HG03439 (cell line): ENCODE measurements at regions not wholly inside any gene's neighbourhood (a gene's known extent, or its start where the extent isn't known, plus 50 kb on each side); places are given as distances from the start of the nearest gene placed in this dataset.

ENCODE experiments used
- ATAC-seq: cut with Tn5 transposase; IDR thresholded peaks from one replicate; pipeline ENCODE4 v1.9.1; 2021; ENCODE audit warnings: mild to moderate bottlenecking, moderate library complexity; ENCODE audit not compliant: unreplicated experiment

DNA sequence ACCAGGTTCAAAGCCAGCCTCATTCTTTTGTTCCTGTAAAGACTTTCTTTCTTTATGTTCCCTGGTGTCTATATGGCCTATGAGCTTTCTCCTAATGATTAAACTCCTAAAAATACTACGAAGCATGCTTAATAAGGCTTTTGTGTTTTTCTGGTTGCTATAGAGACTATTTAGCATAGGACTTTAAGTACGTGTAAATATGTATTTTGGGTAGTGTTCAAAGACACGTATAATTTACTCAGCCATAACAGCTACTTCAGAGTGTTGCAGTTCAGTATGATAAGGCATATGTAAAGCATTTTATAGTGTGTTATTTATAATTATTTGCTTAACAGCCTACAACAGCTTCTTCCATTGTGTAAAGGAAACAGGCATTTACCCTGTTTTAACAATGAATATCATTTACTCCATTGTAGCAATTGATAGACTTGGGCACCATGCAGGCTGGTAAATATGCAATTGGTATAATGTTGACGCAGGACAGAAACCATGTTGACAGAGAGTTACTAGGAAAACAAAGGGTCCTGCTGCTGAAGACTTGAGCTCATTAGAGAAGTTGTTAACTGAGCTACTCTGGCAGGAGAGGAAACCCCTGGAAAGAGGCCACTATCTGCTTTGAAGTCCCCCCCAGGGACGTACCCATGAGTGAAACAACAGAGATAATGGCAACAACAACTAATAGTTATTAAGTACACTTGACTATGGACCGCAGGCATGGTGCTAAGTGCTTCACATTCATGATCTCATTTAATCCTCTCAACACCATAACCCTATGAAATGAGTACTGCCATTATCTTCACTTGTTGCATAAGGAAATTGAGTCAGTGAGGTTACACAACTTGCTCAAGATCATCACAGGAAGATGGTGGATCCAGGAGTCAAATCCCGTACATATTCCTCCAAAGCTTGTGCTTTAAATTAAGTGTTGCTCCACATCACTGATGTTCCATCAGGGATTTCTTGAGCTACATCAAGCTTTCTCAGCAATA lies 342.2 kb upstream of the DYNLRB2 start:
- ATAC-seq: no peak

- no peak for ATAC-seq
Measured at GRCh38 chr16:80197741-80198201, 343.0 kb upstream of the DYNLRB2 start.

DNA sequence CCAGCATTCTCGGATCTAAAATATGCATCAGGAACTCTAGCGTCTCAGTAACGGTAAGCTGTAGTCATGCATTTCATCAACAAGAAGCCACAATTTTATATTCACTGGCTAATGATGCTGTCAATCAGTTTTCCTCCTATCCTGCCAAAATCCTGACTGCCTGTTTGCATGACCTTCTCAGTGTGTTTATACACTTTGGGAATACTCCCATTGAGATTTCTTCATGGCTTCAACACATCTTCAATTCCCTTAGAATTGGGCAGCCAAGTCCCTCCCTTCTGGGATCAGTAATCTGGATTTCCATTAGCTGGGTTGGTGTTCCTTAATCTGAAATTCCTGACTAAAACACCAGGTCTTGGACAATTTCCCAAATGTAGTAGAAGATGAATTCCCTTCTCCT lies 348.9 kb upstream of the DYNLRB2 start:
- ATAC-seq: no peak

GRCh38 chr16:80189476-80190175 lies 351.2 kb upstream of the DYNLRB2 start:
- no peak for ATAC-seq

DNA sequence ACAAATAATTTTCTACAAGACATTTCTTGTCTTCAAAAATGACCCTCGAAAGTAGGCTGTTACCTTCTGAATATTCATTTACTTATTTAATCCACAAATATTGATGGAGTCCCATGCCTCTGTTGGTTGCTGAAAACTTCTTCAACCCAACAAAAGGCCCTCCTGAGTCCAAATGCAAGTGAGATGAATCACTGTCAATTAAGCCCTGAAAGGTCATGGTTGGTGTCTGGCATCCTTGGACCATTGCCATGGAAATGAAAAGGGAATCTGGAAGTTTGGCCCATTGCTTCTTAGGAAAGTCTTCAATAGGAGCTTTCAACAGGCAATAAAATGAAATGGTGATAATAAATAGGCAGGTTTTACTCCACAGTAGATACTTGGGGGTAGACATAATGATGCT lies 364.7 kb upstream of the DYNLRB2 start:
- no peak for ATAC-seq

GRCh38 chr16:80175011-80175410 lies 365.8 kb upstream of the DYNLRB2 start:
- ATAC-seq: no peak

DNA sequence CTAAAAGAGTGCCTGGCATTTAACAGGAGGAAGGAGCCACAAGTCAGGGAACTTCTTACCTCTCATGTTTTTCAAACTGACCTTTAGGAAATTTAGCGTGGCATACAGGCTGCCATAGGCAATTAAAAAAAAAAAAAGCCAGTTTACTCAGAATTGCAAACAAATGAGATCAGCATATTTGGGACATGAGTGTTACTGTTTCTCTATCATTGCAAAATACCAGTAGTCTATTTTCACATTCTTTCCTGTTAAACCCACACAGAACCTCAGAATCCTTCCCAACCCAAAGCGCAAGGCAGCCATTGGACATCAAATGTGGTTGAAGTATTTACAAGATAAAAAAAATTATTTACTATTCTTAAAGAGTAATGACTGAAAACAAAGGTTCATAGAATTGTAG lies 366.4 kb upstream of the DYNLRB2 start:
- no peak for ATAC-seq

- no peak for ATAC-seq
Measured at GRCh38 chr16:80171746-80172145, 369.0 kb upstream of the DYNLRB2 start.

- no peak for ATAC-seq
Measured at GRCh38 chr16:80171199-80171598, 369.6 kb upstream of the DYNLRB2 start.

DNA sequence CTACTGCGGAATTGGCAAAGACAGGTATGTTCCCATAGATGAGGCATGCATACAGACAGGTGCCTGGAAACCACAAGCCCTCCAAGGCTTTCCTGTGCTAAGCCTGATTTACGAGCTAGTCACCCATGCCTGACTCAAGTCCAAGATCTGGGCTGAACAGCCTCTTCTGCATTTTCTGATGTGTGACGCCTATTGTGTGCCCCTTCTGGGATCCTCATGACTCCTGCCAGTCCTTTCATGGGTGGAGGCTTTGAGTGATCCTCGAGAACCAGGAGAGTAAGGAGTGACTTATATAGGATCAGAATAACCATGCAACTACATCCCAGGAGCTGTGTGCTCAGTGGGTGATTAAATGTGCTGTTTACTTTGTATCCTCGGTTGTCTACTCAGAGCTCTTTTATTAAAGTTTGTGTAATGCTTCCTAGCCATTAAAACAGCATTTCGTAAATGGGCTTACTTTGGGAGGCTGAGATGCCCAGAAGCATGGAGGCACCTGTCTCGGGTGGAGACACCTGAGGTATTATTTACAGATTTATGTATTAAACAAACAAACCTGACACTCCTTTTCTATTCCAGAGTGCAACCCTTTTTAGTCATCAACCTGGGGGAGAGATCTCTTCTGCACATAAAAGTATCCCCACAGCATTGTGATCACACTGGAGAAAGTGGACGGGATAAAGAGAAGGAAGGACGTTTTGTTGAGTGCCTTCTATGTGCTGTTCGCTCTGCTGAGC lies 373.0 kb upstream of the DYNLRB2 start:
- no peak for ATAC-seq

DNA sequence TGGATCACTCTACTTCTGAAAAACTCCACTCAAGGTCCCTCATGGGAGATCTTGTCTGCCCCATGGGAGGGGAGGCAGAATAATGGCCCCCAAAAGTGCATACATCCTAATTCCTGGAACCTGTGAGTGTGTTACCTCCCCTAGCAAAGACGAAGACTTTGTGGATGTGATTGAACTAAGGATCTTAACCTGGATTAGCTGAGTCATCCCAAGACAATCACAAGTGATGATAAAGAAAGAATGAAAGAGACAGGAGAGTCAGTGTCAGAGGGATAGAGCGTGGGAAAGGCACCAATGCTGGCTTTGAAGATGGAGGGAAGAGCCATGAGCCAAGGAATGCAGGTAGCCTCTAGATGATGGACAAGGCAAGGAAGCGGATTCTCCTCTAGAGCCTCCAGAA lies 374.7 kb upstream of the DYNLRB2 start:
- ATAC-seq: no peak

DNA sequence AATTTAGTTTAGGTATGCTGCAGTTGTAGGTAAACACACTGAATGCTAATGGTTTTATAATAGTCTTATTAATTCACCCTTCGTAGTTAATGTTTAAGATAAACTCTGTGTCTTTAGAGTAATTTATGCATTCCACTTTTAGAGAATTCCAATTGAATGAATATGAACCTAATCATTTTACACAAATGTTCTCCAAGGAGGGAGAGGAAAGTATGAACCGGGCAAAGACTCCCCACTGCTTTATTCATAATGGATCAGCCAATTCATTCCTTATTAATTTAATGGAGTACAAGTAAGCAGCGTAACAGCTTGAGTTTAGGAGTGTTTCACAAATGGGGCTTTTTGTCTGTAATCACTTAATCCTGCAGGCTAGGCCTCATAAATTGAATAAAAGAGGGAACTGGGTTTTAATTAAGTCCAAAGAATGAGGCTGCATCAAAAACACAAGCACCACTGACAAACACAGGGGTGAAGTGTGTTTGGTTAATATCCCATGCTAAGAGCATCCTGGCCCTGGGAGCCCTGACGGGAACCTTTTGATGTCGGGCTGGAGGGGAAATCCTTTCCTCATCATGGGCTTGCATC lies 375.7 kb upstream of the DYNLRB2 start:
- no peak for ATAC-seq

DNA sequence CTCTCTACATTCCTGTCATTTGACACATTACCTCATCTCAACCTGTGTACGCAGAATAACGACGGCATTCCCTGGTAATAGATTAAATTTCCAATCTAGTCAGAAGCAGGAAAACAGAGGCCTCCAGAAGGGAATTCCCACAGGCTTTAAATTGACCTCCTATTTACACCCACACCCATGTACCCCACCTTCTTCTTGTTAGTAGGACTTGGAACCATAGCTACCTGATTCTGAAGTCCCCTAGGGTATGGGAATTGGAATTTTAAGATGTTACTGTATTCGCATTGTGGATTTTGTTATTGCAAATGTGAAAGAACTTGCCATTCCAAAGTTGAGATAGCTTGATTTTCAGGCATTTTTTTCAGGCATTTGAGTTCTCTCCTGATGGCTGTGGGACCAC lies 377.5 kb upstream of the DYNLRB2 start:
- no peak for ATAC-seq

DNA sequence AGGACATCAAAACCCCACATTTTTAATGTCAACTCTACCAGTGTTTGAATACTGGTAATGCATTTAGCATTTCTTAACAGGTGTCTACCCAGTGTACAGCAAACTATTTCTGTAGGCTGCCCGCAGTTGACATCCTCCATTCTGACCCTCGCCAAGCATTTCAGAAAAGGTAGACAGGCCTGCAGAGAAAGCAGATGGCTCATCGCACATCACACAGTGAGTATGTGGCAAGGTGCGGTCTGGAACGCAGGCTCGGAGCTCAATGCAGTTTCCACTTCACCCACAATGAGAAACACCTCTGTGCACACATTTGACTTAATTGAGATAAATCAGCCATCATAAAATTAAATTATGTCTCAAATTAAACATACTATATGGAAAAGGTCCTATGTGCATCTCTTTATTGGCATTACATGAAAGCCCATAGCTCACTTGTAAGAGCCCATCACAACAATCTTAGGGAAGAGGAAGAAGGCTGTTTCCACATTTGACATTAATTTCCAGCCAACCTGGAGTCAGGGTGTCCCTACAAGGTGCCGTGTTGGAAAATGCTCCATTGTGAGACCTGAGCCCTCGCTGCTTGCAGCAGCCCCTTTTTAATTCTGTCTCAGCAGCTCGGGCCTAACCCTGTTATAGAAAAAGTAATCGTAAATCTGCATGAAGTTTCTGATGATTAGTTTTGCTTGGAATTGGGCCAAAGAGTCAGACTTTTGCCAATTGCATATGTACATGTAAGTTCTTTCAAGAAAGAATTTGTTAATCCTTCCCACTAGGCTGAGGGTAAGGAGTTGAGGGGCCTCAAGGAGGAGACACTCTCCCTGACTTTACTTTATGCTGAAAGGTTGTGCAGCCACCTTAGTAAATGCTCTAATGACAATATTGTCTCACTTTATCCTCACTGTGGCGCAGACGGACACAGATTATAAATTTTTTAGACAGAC lies 378.7 kb upstream of the DYNLRB2 start:
- no peak for ATAC-seq

- no peak for ATAC-seq
Measured at GRCh38 chr16:80158766-80159165, 382.0 kb upstream of the DYNLRB2 start.

DNA sequence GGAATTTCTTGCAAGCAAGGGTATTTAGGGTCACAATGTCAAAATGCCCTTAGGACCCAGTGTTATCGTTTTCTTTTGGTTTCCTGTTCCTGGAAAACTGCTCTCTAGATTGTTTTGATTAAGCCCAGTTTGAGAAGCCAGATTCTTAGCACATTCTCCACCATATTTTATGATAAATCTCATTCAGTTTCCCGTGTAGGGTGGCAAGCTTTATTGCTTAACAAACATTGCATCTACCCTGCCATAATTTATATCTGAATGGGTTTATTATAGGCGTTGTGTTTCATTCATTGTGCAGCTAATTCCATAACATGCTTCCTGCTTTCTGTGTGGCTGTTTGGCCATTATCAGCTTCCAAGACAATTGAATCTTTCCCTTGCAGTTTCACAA lies 389.1 kb upstream of the DYNLRB2 start:
- no peak for ATAC-seq

DNA sequence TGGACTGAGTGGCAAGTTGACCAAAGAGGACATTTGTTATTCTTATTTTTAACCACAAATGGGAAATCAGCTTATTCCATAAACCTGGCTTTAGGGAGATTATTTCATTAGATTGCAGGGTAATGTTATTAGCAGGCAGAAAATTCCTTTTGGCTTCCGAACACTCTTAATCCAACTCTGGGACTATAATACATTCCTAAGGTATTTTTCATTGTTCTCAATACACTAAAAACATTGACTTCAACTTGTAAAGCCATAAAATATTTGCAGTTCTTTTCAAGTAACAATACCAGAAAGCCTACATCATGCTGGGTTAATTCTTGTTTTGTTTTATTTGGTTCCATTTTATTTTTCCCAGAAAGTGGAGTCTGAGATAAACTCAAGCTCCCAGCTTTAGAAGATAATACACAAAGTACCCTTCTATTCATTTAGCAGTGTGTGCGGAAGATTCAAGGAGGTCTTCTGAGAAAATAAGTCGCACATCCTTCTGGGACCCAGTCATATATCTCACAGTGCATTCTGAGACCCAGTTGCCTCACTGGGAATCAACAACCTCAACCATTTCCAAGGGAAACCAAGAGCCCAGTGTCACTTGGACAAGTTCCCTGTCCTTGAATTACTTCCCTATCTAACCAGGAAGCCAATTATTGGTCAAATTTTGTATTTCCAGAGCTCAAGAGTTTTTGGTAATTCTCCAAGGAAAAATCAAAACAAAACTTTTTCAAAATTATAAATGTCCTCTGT lies 389.6 kb upstream of the DYNLRB2 start:
- no peak for ATAC-seq

DNA sequence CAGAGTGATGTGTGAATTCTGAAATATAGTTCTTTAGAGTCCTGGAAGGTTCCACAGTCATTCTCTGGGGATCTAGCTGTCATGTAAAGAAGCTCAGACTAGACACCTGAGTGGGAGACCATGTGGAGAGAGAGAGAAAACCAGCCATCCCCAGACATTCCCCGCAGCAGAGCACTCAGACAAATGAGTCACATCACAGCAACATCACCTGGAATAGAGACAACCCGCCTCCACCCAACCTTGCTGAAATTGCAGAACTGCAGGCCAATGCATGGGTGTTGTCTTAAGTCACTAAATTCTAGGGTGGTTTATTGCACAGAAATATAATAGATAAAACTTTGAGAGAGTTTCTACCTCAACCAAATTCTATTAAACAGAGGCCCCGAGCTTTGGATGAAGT lies 392.0 kb upstream of the DYNLRB2 start:
- ATAC-seq: no peak

- ATAC-seq: no peak
Measured at GRCh38 chr16:80147026-80147655, 393.7 kb upstream of the DYNLRB2 start.
